IMR-90 (cell line): ENCODE measurements at regions not wholly inside any gene's neighbourhood (a gene's known extent, or its start where the extent isn't known, plus 50 kb on each side); places are given as distances from the start of the nearest gene placed in this dataset.
"Not testable (repeated sequence)": the region's sequence is repeated elsewhere in the genome, so short reads cannot be mapped to it uniquely, and the experiment has no call there.

Experiments
- ATAC-seq: fragments of 200-7000 bp; cut with Tn5 transposase; 2 replicates; pipeline ENCODE4 v1.9.1; 2020; ENCODE audit warnings: low read depth, mild to moderate bottlenecking, moderate library complexity
- BruUV-seq: library from RNA; stranded (reverse); fragments of 400-500 nt; replicated peaks from 2 replicates; lab custom pipeline; 2021; lab: Mats Ljungman, UMichigan
- CTCF ChIA-PET: fragments of 300-600 bp; formaldehyde crosslinking; extraction: SDS; loops from one replicate; lab custom pipeline; 2021; ENCODE audit warnings: antibody characterized with exemption; lab: Yijun Ruan, JAX
- POLR2A ChIA-PET: fragments of 300-600 bp; sonication (Branson Sonifier 250); formaldehyde crosslinking; loops from one replicate; lab custom pipeline; 2022; ENCODE audit warnings: antibody characterized with exemption; ENCODE audit not compliant: unreplicated experiment; lab: Charles Lee
- DNase-seq: peaks from one replicate; pipeline ENCODE4 v3.0.0; 2013
- H2AFZ ChIP-seq: replicated peaks from 2 replicates; pipeline ENCODE3; 2013; ENCODE audit warnings: low read length, mild to moderate bottlenecking; ENCODE audit not compliant: poor library complexity
- H2AK5ac ChIP-seq: 2 replicates; pipeline ENCODE4 v1.6.1; 2013; ENCODE audit warnings: low read depth, low read length, inconsistent platforms
- H2AK9ac ChIP-seq: replicated peaks from 2 replicates; pipeline ENCODE3; 2013; ENCODE audit warnings: mild to moderate bottlenecking, low read depth, low read length, moderate library complexity; ENCODE audit not compliant: poor library complexity
- H2BK120ac ChIP-seq: 2 replicates; pipeline ENCODE4 v1.6.1; 2013; ENCODE audit warnings: low read depth, low read length, inconsistent platforms
- H2BK15ac ChIP-seq: 3 replicates; pipeline ENCODE4 v1.6.1; 2013; ENCODE audit warnings: low read depth, low read length, inconsistent platforms
- H2BK20ac ChIP-seq: 2 replicates; pipeline ENCODE4 v1.6.1; 2013; ENCODE audit warnings: low read depth, mild to moderate bottlenecking, inconsistent platforms, low read length, moderate library complexity
- H2BK5ac ChIP-seq: 2 replicates; pipeline ENCODE4 v1.6.1; 2013; ENCODE audit warnings: mild to moderate bottlenecking, low read depth, low read length, inconsistent platforms; ENCODE audit not compliant: poor library complexity, severe bottlenecking
- H3K14ac ChIP-seq: replicated peaks from 2 replicates; pipeline ENCODE4 v1.6.1; 2013; ENCODE audit warnings: low read depth, low read length, inconsistent platforms
- H3K18ac ChIP-seq: 2 replicates; pipeline ENCODE4 v1.6.1; 2013; ENCODE audit warnings: low read depth, low read length, control low read depth
- H3K23ac ChIP-seq: 2 replicates; pipeline ENCODE4 v1.6.1; 2013; ENCODE audit warnings: low read depth, low read length, inconsistent platforms
- H3K27ac ChIP-seq: 2 replicates; pipeline ENCODE4 v1.5.1; 2013; ENCODE audit warnings: mild to moderate bottlenecking, control low read depth, low read length; ENCODE audit not compliant: insufficient read depth
- H3K27me3 ChIP-seq: 2 replicates; pipeline ENCODE4 v1.6.1; 2013; ENCODE audit warnings: low read length; ENCODE audit not compliant: control insufficient read depth, insufficient read depth
- H3K36me3 ChIP-seq: 2 replicates; pipeline ENCODE4 v1.6.1; 2013; ENCODE audit warnings: low read length, mixed read lengths; ENCODE audit not compliant: control insufficient read depth, insufficient read depth
- H3K4ac ChIP-seq: 2 replicates; pipeline ENCODE4 v1.6.1; 2013; ENCODE audit warnings: low read depth, low read length, inconsistent platforms
- H3K4me1 ChIP-seq: 2 replicates; pipeline ENCODE4 v1.6.1; 2013; ENCODE audit warnings: low read length, mixed read lengths; ENCODE audit not compliant: control insufficient read depth, insufficient read depth
- H3K4me2 ChIP-seq: 2 replicates; pipeline ENCODE4 v1.6.1; 2013; ENCODE audit warnings: low read depth, mild to moderate bottlenecking, control low read depth, low read length, moderate library complexity
- H3K4me3 ChIP-seq: 2 replicates; pipeline ENCODE4 v1.5.1; 2013; ENCODE audit warnings: low read depth, mild to moderate bottlenecking, control low read depth, low read length, moderate library complexity; ENCODE audit not compliant: insufficient read depth
- H3K56ac ChIP-seq: 2 replicates; pipeline ENCODE4 v1.6.1; 2013; ENCODE audit warnings: low read length, inconsistent platforms; ENCODE audit not compliant: insufficient read depth; ENCODE audit errors: extremely low read depth
- H3K79me1 ChIP-seq, 2 experiments: 2 replicates each; pipeline ENCODE4 v1.6.1; 2013; ENCODE audit warnings: low read length in 2 of 2, inconsistent platforms in 1 of 2, low read depth in 1 of 2
- H3K9ac ChIP-seq: 2 replicates; pipeline ENCODE4 v1.6.1; 2013; ENCODE audit warnings: low read depth, low read length, control low read depth
- H3K9me1 ChIP-seq: 2 replicates; pipeline ENCODE4 v1.6.1; 2013; ENCODE audit warnings: low read length, inconsistent platforms; ENCODE audit not compliant: insufficient read depth
- H3K9me3 ChIP-seq: 2 replicates; pipeline ENCODE4 v1.6.1; 2013; ENCODE audit warnings: low read length; ENCODE audit not compliant: control insufficient read depth, insufficient read depth
- H4K20me1 ChIP-seq: 2 replicates; pipeline ENCODE4 v1.6.1; 2013; ENCODE audit warnings: low read length, inconsistent platforms; ENCODE audit not compliant: insufficient read depth
- H4K5ac ChIP-seq: 2 replicates; pipeline ENCODE4 v1.6.1; 2013; ENCODE audit warnings: mild to moderate bottlenecking, low read depth, low read length, control low read depth
- H4K8ac ChIP-seq, 2 experiments: 2 replicates each; pipeline ENCODE4 v1.6.1; 2013; ENCODE audit warnings: low read depth in 2 of 2, low read length in 2 of 2, control low read depth in 1 of 2, inconsistent platforms in 1 of 2
- H4K91ac ChIP-seq: 2 replicates; pipeline ENCODE4 v1.6.1; 2013; ENCODE audit warnings: low read depth, low read length, inconsistent platforms; ENCODE audit not compliant: insufficient read depth
- MAFK ChIP-seq: IDR thresholded peaks from 2 replicates; pipeline ENCODE4 v1.6.1; 2012; ENCODE audit warnings: low read depth, low read length, improper control_type of control experiment
- NFE2L2 ChIP-seq: fragments of 150-350 bp; IDR thresholded peaks from 2 replicates; pipeline ENCODE4 v1.6.1; 2016; ENCODE audit warnings: low read depth, mild to moderate bottlenecking, low read length
- RCOR1 ChIP-seq: IDR thresholded peaks from 2 replicates; pipeline ENCODE4 v1.6.1; 2012; ENCODE audit warnings: mild to moderate bottlenecking, low read length, improper control_type of control experiment; ENCODE audit not compliant: insufficient replicate concordance
- WGBS, 2 experiments: methylation state at CpG; one replicate each; pipeline versions ENCODE4 v1.1.5 to v1.1.7; 2013; ENCODE audit warnings: missing lambda C conversion rate in 2 of 2; ENCODE audit not compliant: insufficient read length in 1 of 2; ENCODE audit errors: extremely low coverage in 2 of 2; 5-methylcytosine and 5-hydroxymethylcytosine counted together
- dilution Hi-C: fragments of 300-500 bp; cut with HindIII; formaldehyde crosslinking; loops from one replicate; pipeline ENCODE4 v1.14.3; 2018; ENCODE audit warnings: low sequenced_read_pairs; ENCODE audit not compliant: unreplicated experiment
- in situ Hi-C: fragments of 300-500 bp; cut with MboI; formaldehyde crosslinking; loops from 3 replicates; pipeline ENCODE4 v1.14.3; 2019; ENCODE audit warnings: low sequenced_read_pairs, inconsistent platforms, mixed read lengths
- intact Hi-C: fragments of 100-400 bp; cut with micrococcal nuclease; formaldehyde crosslinking; loops from 2 replicates; pipeline ENCODE4 v1.10.0; 2022
- TF ChIP-seq, protein P1 (sequence below): fragments of 150-350 bp; IDR thresholded peaks from 2 replicates; pipeline ENCODE4 v1.6.1; 2016; ENCODE audit warnings: low read depth, mild to moderate bottlenecking, low read length, moderate library complexity, borderline replicate concordance
- TF ChIP-seq, protein P2 (sequence below): fragments of 150-350 bp; IDR thresholded peaks from 2 replicates; pipeline ENCODE4 v1.6.1; 2017; ENCODE audit warnings: mild to moderate bottlenecking, antibody characterized with exemption, low read length, low read depth

DNA sequence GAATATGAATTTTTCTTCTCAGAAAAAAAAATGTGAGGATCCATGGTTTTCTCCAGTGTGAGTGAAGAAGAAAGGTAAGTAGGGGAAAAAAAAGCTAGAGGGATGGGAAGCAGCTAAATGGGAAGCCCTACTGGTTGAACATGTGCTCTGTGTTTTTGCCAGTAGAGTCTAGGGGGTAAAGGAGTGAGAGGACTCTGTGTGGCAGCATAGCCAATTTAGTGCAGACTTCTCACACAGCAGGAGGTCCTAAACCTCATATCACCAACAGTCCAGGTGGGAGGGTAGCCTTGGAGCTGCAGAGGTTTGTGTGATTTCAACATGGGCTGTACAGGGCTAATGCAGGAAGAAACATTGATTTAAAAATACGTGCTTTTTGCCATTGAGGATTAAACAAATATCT lies 334.5 kb upstream of the SPHKAP start:
- H3K23ac ChIP-seq, result no peak overlapping the region
- WGBS, 2 experiments, result no CpG with 5 or more reads among the region's 1 CpG
- no peak overlapping the region for H3K18ac ChIP-seq

DNA sequence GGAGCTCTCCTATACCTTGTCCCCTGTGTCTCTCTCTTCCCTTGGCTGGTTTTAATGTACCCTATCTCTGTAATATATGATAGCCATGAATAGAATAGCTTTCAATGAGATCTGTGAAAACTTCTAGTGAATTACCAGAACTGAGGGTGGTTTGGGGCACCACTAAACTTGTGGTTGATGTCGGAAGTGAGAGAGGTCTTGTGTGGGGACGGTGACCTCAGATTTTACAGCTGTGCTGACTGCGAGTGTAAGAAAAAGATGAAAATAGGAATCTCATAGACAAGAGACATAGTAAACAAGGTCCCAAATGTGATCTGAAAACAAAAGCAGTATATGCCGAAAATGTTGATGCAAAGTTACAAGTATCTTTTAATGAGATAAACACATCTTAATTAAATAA lies 332.0 kb upstream of the SPHKAP start:
- H3K36me3 ChIP-seq, BruUV-seq: not testable (repeated sequence)

More for the DNA sequence above, 334.5 kb upstream of the SPHKAP start:
- H2AFZ ChIP-seq, result no peak overlapping the region
- no peak overlapping the region for H4K91ac ChIP-seq
- no peak overlapping the region for H3K4me2 ChIP-seq
- H4K8ac ChIP-seq, result no peak overlapping the region
- H3K79me1 ChIP-seq, result no peaks in the 10 kb centered on the region
- no TSS peak for BruUV-seq
- TF ChIP-seq, protein P1, sequence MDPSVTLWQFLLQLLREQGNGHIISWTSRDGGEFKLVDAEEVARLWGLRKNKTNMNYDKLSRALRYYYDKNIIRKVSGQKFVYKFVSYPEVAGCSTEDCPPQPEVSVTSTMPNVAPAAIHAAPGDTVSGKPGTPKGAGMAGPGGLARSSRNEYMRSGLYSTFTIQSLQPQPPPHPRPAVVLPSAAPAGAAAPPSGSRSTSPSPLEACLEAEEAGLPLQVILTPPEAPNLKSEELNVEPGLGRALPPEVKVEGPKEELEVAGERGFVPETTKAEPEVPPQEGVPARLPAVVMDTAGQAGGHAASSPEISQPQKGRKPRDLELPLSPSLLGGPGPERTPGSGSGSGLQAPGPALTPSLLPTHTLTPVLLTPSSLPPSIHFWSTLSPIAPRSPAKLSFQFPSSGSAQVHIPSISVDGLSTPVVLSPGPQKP, result no peak
- TF ChIP-seq MAFK (no peak), RCOR1 (no peak), NFE2L2 (no peak)
- TF ChIP-seq, protein P2, sequence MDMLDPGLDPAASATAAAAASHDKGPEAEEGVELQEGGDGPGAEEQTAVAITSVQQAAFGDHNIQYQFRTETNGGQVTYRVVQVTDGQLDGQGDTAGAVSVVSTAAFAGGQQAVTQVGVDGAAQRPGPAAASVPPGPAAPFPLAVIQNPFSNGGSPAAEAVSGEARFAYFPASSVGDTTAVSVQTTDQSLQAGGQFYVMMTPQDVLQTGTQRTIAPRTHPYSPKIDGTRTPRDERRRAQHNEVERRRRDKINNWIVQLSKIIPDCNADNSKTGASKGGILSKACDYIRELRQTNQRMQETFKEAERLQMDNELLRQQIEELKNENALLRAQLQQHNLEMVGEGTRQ, result no peak
- H3K4ac ChIP-seq, result no peak overlapping the region
- no peaks in the 10 kb centered on the region for H3K36me3 ChIP-seq
- H4K20me1 ChIP-seq, result no peaks in the 10 kb centered on the region
- no peak overlapping the region for H2BK120ac ChIP-seq
- H3K9me1 ChIP-seq, result no peaks in the 10 kb centered on the region
- dilution Hi-C loops (no loop called here), intact Hi-C loops (no loop called here), in situ Hi-C loops (no loop called here)
- no peak overlapping the region for H2AK5ac ChIP-seq
- H3K9me3 ChIP-seq, result peaks cover 2% of the 10 kb centered on the region; the same call in 1 of the 2 replicates
- H2AK9ac ChIP-seq, result no peak overlapping the region
- no peak overlapping the region for H2BK5ac ChIP-seq
- ATAC-seq, result no peak
- no peak overlapping the region for H3K27ac ChIP-seq
- no peak overlapping the region for H3K9ac ChIP-seq
- CTCF ChIA-PET, result no interaction called here
- H3K4me1 ChIP-seq, result no peaks in the 10 kb centered on the region
- H3K4me3 ChIP-seq, result no peak overlapping the region
- no peak overlapping the region for H2BK15ac ChIP-seq
- H3K14ac ChIP-seq, result no peak overlapping the region
- H3K27me3 ChIP-seq, result no peaks in the 10 kb centered on the region
- no peak overlapping the region for H3K56ac ChIP-seq
- no peak for DNase-seq
- POLR2A ChIA-PET, result no interaction called here
- H2BK20ac ChIP-seq, result no peak overlapping the region
- no peak overlapping the region for H4K5ac ChIP-seq

More for the DNA sequence above, 332.0 kb upstream of the SPHKAP start:
- H3K27me3 ChIP-seq, H3K56ac ChIP-seq, H3K9me1 ChIP-seq, H3K4ac ChIP-seq, in situ Hi-C loops, H2AK5ac ChIP-seq, H2BK20ac ChIP-seq, H3K9ac ChIP-seq, CTCF ChIA-PET, dilution Hi-C loops, H3K9me3 ChIP-seq, H3K23ac ChIP-seq, H3K4me1 ChIP-seq, H2BK15ac ChIP-seq, H4K8ac ChIP-seq, H4K91ac ChIP-seq, H2AFZ ChIP-seq, H3K18ac ChIP-seq, H3K79me1 ChIP-seq, H3K14ac ChIP-seq, H3K27ac ChIP-seq, H2AK9ac ChIP-seq, H4K5ac ChIP-seq, H2BK120ac ChIP-seq, H3K4me3 ChIP-seq, ATAC-seq, H2BK5ac ChIP-seq, POLR2A ChIA-PET, DNase-seq, H3K4me2 ChIP-seq, intact Hi-C loops, H4K20me1 ChIP-seq: not testable (repeated sequence)
- no CpG with 5 or more reads among the region's 4 CpGs for WGBS, 2 experiments
